K562 (cell line): ENCODE measurements at regions not wholly inside any gene's neighbourhood (a gene's known extent, or its start where the extent isn't known, plus 50 kb on each side); places are given as distances from the start of the nearest gene placed in this dataset.

Experiments used
- CREBBP ChIP-seq: IDR thresholded peaks from one replicate; pipeline ENCODE4 v1.6.1; 2012; ENCODE audit warnings: low read depth, mild to moderate bottlenecking, control low read depth, inconsistent platforms, low read length
- HSF4 ChIP-seq: fragments of 250-450 bp; sonication (Bioruptor Pico); IDR thresholded peaks from 2 replicates; pipeline ENCODE4 v2.1.2; 2022; ENCODE audit warnings: mild to moderate bottlenecking, moderate library complexity, borderline replicate concordance
- NR2C2 ChIP-seq, 2 experiments: fragments of 200-800 bp in 1 of 2; sonication (Bioruptor generic) in 1 of 2; sonication (generic) in 1 of 2; formaldehyde crosslinking in 1 of 2; IDR thresholded peaks; 2 replicates each; pipeline versions ENCODE4 v1.6.1 to v1.8.0; 2016 to 2022; ENCODE audit warnings: mild to moderate bottlenecking in 1 of 2, missing compliant biosample characterization in 1 of 2, missing genetic modification characterization in 1 of 2, missing genetic modification reagents in 1 of 2
- TF ChIP-seq, protein P1 (sequence below): sonication (generic); IDR thresholded peaks from 2 replicates; pipeline ENCODE4 v1.6.1; 2016
- TF ChIP-seq, protein P2 (sequence below), 2 experiments: IDR thresholded peaks; 2 replicates each; pipeline ENCODE4 v1.6.1; 2012; ENCODE audit warnings: improper control_type of control experiment in 2 of 2, low read depth in 2 of 2, low read length in 2 of 2, borderline replicate concordance in 1 of 2
- TF ChIP-seq, protein P3 (sequence below): sonication (generic); formaldehyde crosslinking; IDR thresholded peaks from 2 replicates; pipeline ENCODE4 v1.8.1; 2023; ENCODE audit warnings: mild to moderate bottlenecking, missing genetic modification reagents

DNA sequence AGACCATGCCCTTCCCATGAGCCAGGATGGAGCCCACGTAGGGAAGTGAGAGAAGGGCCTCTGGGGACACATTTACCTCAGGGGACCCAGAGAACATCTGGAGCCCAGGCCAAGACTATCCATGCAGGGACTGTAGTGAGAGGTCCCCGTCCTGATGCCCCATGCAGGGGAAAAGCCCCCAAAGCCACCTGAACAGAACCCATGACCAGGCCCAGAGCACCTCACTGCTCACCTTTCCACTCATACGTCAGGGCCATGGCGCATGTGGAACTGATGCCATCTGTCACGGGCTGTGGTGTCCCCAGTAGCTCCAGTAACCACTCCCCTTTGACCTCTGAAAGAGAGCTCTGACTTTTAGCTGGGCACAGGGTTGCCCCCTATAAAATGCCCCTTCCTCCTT is 106.5 kb upstream of the TEX51 start (continued):
- TF ChIP-seq HSF4 (CRISPR knock-in tag) = no peak
- TF ChIP-seq, protein P1, sequence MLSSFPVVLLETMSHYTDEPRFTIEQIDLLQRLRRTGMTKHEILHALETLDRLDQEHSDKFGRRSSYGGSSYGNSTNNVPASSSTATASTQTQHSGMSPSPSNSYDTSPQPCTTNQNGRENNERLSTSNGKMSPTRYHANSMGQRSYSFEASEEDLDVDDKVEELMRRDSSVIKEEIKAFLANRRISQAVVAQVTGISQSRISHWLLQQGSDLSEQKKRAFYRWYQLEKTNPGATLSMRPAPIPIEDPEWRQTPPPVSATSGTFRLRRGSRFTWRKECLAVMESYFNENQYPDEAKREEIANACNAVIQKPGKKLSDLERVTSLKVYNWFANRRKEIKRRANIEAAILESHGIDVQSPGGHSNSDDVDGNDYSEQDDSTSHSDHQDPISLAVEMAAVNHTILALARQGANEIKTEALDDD = no peak
- no peak for TF ChIP-seq NR2C2 (CRISPR knock-in tag; IDR thresholded peaks at IDR 0.05)
- no peak for TF ChIP-seq NR2C2 (tag; IDR thresholded peaks at IDR 0.05)
- TF ChIP-seq, protein P2, sequence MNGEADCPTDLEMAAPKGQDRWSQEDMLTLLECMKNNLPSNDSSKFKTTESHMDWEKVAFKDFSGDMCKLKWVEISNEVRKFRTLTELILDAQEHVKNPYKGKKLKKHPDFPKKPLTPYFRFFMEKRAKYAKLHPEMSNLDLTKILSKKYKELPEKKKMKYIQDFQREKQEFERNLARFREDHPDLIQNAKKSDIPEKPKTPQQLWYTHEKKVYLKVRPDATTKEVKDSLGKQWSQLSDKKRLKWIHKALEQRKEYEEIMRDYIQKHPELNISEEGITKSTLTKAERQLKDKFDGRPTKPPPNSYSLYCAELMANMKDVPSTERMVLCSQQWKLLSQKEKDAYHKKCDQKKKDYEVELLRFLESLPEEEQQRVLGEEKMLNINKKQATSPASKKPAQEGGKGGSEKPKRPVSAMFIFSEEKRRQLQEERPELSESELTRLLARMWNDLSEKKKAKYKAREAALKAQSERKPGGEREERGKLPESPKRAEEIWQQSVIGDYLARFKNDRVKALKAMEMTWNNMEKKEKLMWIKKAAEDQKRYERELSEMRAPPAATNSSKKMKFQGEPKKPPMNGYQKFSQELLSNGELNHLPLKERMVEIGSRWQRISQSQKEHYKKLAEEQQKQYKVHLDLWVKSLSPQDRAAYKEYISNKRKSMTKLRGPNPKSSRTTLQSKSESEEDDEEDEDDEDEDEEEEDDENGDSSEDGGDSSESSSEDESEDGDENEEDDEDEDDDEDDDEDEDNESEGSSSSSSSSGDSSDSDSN (IDR thresholded peaks at IDR 0.05; ENCODE audit: borderline replicate concordance in 1 of 2, low read depth in 2 of 2, low read length in 2 of 2) = no peak
- TF ChIP-seq, protein P3, sequence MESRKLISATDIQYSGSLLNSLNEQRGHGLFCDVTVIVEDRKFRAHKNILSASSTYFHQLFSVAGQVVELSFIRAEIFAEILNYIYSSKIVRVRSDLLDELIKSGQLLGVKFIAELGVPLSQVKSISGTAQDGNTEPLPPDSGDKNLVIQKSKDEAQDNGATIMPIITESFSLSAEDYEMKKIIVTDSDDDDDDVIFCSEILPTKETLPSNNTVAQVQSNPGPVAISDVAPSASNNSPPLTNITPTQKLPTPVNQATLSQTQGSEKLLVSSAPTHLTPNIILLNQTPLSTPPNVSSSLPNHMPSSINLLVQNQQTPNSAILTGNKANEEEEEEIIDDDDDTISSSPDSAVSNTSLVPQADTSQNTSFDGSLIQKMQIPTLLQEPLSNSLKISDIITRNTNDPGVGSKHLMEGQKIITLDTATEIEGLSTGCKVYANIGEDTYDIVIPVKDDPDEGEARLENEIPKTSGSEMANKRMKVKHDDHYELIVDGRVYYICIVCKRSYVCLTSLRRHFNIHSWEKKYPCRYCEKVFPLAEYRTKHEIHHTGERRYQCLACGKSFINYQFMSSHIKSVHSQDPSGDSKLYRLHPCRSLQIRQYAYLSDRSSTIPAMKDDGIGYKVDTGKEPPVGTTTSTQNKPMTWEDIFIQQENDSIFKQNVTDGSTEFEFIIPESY = no peak
- no peak for TF ChIP-seq CREBBP
